GM18517 (cell line): ENCODE measurements at regions not wholly inside any gene's neighbourhood (a gene's known extent, or its start where the extent isn't known, plus 50 kb on each side); places are given as distances from the start of the nearest gene placed in this dataset.
A peak's percentile ranks its signal among the peaks of the same experiment; 100 is the strongest.

ENCODE experiments used
- ATAC-seq: cut with Tn5 transposase; IDR thresholded peaks from one replicate; pipeline ENCODE4 v1.9.1; 2021; ENCODE audit warnings: mild to moderate bottlenecking, moderate library complexity; ENCODE audit not compliant: unreplicated experiment

- ATAC-seq, result no peak
These were observed 331.6 kb upstream of the NR2F2 start for GRCh38 chr15:95998935-95999334.

- ATAC-seq, result no peak
These were observed 327.3 kb upstream of the NR2F2 start for GRCh38 chr15:96002890-96003859.

GRCh38 chr15:96005906-96006305, 324.6 kb upstream of the NR2F2 start:
- ATAC-seq, result no peak

GRCh38 chr15:96011136-96011535, 319.4 kb upstream of the NR2F2 start:
- no peak for ATAC-seq

GRCh38 chr15:96014939-96015338, 315.6 kb upstream of the NR2F2 start:
- no peak for ATAC-seq

GRCh38 chr15:96019114-96019513, 311.4 kb upstream of the NR2F2 start:
- ATAC-seq, result no peak

- ATAC-seq, result no peak
These were observed 310.4 kb upstream of the NR2F2 start for GRCh38 chr15:96020133-96020532.

GRCh38 chr15:96020797-96021196, 309.7 kb upstream of the NR2F2 start:
- no peak for ATAC-seq

GRCh38 chr15:96023081-96023480, 307.4 kb upstream of the NR2F2 start:
- no peak for ATAC-seq

GRCh38 chr15:96027501-96027900, 303.0 kb upstream of the NR2F2 start:
- no peak for ATAC-seq

- ATAC-seq, result no peak
These were observed 301.9 kb upstream of the NR2F2 start for GRCh38 chr15:96028620-96029019.

- no peak for ATAC-seq
These were observed 301.3 kb upstream of the NR2F2 start for GRCh38 chr15:96029172-96029571.

GRCh38 chr15:96031426-96032110, 298.9 kb upstream of the NR2F2 start:
- ATAC-seq, result no peak

GRCh38 chr15:96035091-96035490, 295.4 kb upstream of the NR2F2 start:
- ATAC-seq, result no peak

GRCh38 chr15:96035635-96036034, 294.9 kb upstream of the NR2F2 start:
- no peak for ATAC-seq

- peak; percentile 78 for ATAC-seq
These were observed 292.9 kb upstream of the NR2F2 start for GRCh38 chr15:96037584-96037983.

GRCh38 chr15:96038131-96038530, 292.4 kb upstream of the NR2F2 start:
- no peak for ATAC-seq

GRCh38 chr15:96038650-96039049, 291.9 kb upstream of the NR2F2 start:
- ATAC-seq, result no peak

GRCh38 chr15:96041982-96042733, 288.3 kb upstream of the NR2F2 start:
- no peak for ATAC-seq

- ATAC-seq, result peak; percentile 94
These were observed 287.7 kb upstream of the NR2F2 start for GRCh38 chr15:96042734-96043224.

- ATAC-seq, result no peak
These were observed 286.8 kb upstream of the NR2F2 start for GRCh38 chr15:96043591-96044171.
